ENCODE measurements at regions not wholly inside any gene's neighbourhood (a gene's known extent, or its start where the extent isn't known, plus 50 kb on each side); places are given as distances from the start of the nearest gene placed in this dataset.
"Not testable (repeated sequence)": the region's sequence is repeated elsewhere in the genome, so short reads cannot be mapped to it uniquely, and the experiment has no call there.

DNA sequence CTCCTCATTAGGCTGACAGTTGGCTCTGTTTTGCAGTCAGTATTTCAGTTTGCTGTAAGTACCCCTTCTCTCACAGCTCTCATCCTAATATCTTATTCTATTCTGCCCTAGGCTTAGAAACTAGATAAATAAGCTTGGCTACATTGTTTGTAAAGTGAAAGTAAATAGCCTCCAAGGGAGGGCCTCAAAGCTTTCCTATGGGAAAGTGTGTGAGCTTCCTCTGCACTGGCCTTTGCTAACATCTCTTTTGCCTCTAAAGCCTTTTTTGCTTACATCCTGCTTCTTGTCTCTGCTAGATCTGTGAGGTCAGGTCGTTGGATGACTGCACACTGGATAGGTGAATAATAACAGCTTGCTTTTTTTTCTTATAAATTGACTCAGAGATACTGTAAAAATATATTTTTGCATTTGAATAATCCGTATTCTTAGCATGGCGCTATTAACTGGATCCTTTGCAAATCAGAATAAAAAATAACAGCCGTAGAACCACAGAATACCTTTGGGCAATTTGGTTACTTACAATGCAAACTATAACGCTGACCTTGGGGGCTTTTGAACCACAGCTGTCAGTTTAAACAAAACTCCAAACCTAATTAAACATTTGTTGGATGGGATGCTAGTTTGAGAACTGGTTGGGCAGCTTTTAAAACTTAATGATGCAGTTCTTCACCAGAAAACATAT is 55.1 kb downstream of the TTC6 start:
- DNase-seq: no peak

GRCh38 chr14:37652042-37652441 is 56.6 kb downstream of the TTC6 start:
- DNase-seq: no peak

DNA sequence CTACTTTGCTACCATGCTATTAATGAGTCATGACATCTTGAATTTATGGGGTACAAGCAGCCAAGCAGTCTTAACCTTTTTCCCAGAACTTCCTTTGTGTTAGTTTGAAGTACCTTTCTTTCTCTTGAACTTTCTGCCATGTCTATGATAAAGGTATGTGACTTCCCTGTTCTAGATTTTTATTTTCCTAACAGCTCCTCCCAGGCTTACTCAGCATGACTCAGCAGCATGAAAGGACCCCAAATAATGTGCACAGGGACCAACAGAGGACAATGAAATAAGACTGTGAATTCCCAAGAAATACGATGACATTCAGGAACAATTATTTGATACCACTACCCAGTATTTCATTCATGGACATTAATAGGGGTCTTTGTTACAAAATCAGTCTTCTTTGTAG is 60.0 kb downstream of the TTC6 start:
- no peak for DNase-seq

GRCh38 chr14:37658156-37658555 is 62.7 kb downstream of the TTC6 start:
- DNase-seq: no peak

DNA sequence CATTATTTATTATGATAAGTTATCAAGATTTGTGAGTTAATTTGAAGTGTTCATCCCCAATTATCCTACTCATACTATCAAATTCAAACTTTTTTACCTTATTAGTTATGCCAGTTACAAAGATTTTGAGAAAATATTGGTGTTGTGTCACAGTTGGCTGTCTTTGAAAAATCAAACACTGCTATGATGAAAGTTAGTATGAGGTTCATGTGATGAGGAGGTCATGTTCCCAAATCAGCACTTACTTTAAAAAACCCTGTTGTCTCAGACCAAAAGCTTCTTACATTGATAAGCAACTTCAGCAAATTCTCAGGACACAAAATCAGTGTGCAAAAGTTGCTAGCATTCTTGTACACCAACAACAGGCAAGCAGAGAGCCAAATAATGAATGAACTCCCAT is 68.1 kb downstream of the TTC6 start:
- DNase-seq: no peak

- no peak for DNase-seq
Measured at GRCh38 chr14:37665479-37665878, 70.0 kb downstream of the TTC6 start.

- no peak for DNase-seq
Measured at GRCh38 chr14:37665951-37666350, 70.5 kb downstream of the TTC6 start.

DNA sequence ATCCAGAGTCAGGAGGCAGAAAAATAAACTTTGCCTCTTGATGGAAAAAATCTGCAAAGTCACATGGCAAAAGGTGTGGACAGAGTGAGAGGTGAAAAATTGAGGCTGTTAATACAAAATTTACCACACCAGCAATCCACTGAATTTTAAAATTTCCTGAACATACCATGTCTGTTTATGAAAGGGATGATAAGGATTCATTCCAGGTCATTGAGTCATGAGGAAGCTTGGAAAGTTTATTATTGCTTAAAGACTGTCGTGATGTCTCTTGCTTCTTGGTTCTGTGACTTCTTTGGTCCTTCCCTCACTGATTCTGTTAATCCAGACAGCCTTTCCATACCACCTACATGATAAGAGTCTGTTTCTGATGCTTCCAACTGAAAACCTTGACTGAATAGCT is 73.2 kb downstream of the TTC6 start:
- DNase-seq: peak; percentile 31

- DNase-seq: no peak
Measured at GRCh38 chr14:37669242-37669641, 73.8 kb downstream of the TTC6 start.

- no peak for DNase-seq
Measured at GRCh38 chr14:37673439-37673838, 78.0 kb downstream of the TTC6 start.

- DNase-seq: no peak
Measured at GRCh38 chr14:37678916-37679315, 83.5 kb downstream of the TTC6 start.

DNA sequence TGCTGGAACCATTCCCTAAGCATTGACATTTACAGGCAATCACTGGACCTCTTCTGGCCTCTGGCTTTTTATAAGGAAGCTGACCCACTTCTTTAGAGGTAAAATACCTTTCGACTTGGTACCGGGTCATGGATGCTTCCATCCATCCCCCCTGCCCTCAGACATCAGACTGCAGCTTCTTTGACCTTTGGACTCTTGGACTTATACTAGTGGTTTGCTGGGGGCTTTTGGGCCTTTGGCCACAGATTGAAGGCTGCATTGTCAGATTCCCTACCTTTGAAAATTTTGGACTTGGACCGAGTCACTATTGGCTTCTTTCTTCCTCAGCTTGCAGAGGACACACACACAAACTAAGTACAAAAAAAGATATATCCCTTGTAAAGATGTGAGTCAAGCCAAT is 86.1 kb downstream of the TTC6 start:
- no peak for DNase-seq

DNA sequence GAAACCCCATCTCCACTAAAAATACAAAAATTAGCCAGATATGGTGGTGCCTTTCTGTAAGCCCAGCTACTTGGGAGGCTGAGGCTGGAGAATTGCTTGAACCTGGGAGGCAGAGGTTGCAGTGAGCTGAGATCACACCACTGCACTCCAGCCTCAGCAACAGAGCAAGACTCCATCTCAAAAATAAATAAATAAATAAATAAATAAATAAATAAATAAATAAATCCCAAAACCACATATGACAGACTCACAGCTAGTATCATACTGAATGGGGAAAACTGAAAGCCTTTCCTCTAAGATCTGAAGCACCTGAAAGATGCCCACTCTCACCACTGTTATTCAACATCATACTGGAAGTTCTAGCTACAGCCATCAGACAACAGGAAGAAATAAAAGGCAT is 97.3 kb downstream of the TTC6 start:
- not testable (repeated sequence) for DNase-seq

DNA sequence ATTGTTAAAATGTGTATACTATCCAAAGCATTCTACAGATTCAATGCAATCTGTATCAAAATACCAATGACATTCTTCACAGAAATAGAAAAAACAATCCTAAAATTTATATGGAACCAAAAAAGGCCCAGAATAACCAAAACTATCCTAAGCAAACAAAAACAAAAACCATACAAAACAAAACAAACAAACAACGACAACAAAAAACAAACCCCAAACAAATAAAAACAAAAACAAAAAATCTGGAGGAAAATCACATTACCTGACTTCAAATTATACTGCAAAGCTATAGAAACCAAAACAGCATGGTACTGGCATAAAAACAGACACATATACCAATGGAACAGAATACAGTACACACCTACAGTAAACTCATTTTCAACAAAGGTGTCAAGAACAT is 98.0 kb downstream of the TTC6 start:
- not testable (repeated sequence) for DNase-seq

- peak; percentile 50 for DNase-seq
Measured at GRCh38 chr14:37695866-37696265, 100.4 kb downstream of the TTC6 start.

DNA sequence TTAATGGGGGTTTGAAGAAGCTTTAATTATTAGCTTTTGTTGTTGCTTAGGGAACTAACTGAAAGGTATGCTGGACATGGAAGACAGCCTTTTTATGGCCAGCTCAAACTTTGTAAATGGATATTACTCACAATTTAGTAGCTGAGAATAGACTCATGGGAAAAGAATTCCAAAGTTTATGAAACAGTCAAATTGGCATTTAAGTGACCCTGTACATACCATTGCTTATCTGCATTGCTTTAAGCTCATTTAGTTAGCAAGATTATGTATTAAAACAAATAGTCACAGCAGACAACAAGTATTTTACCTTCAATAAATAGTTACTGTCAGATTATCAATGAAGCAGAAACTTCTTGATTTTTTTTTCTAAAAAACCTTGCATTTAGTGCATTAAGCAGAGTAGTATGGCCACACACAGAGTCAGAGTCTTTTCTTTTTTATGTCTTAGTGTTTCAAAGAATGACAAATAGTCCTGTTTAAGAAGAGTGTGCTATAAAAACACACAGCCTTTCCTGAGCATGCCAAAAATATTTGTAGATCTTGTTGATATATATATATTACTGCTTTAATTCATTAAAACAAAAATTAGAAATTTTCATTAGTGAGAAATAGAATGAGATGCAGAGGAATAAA is 102.2 kb downstream of the TTC6 start:
- peak; percentile 75 for DNase-seq

GRCh38 chr14:37698840-37699777 is 103.7 kb downstream of the TTC6 start:
- DNase-seq: no peak

- DNase-seq: no peak
Measured at GRCh38 chr14:37707716-37708115, 112.3 kb downstream of the TTC6 start.

GRCh38 chr14:37708481-37708880 is 113.1 kb downstream of the TTC6 start:
- DNase-seq: peak; percentile 56

GRCh38 chr14:37709419-37710195 is 114.2 kb downstream of the TTC6 start:
- peak; percentile 25 for DNase-seq

DNA sequence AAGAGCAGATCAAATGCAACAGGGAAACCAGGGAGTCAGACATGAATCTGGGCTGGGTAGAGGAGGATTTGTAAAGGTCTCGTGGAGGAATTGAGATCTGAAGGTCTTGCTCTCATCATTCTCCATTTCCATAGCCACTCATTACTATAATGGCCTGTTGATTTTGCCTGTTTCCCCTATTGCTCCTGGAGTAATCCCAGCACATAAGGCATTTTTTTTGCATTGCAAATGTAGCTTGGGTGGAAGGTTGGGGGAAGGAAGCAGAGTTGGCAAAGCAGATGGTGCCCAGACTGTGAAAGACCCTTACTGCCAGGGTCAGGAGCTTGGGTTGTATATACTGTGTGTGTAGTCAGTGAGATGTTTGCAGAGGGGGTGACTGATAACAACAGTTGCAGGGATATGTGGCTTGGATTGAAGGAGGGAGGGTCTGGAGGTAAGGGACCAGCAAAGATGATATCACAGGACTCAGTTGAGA is 116.0 kb downstream of the TTC6 start:
- no peak for DNase-seq

DNA sequence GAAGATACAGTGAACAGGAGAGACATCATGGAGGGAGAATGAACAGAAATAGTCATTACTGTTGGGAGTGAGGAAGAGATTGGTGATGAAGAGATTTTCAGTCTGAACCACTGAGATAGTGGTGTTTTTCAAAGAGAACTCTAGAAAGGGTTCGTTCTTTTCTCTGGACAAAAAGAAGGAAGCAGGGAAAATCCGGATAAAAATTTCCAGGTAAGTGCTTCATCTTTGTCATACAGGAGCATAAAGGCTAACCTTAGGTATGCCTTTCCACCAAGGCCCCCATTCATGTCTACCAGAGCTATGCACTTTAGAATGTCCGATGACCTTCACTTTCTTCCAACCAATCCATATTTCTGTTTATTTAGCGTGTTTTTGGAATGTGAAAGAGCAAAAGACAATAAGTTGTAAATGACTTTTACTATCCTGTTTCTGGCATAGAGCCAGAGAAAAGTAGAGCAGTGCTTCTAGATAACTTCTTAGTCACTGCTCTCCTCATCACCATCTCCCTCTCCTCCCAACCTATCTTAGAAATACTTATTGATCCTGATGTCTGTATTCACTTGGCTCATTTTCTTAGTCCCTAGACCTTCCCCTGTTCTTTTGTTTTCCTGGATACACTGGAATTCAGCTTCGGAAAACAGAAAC is 116.5 kb downstream of the TTC6 start:
- DNase-seq: no peak

Measured in fibroblast of skin of abdomen (primary cell).